ENCODE measurements at regions not wholly inside any gene's neighbourhood (a gene's known extent, or its start where the extent isn't known, plus 50 kb on each side); places are given as distances from the start of the nearest gene placed in this dataset.

GRCh38 chr2:21996339-21996738 is 872.6 kb downstream of the TDRD15 start:
- no peak for TF ChIP-seq EZH2 (IDR thresholded peaks at IDR 0.05)
- no peak for TF ChIP-seq POLR2AphosphoS5 (IDR thresholded peaks at IDR 0.05; ENCODE audit: borderline replicate concordance, low read depth, low read length)

All from SK-N-MC (cell line).